AG09319 (cell line): ENCODE measurements at regions not wholly inside any gene's neighbourhood (a gene's known extent, or its start where the extent isn't known, plus 50 kb on each side); places are given as distances from the start of the nearest gene placed in this dataset.
"Not testable (repeated sequence)": the region's sequence is repeated elsewhere in the genome, so short reads cannot be mapped to it uniquely, and the experiment has no call there.

Source experiments
- DNase-seq: peaks from one replicate; pipeline ENCODE4 v3.0.0-alpha.2; 2010; ENCODE audit warnings: low read depth; ENCODE audit errors: extremely low read depth
- CTCF ChIP-seq: IDR thresholded peaks from 2 replicates; pipeline ENCODE4 v1.5.1; 2011; ENCODE audit warnings: low read depth, mild to moderate bottlenecking, inconsistent platforms, low read length, moderate library complexity

- DNase-seq = no peak
- TF ChIP-seq CTCF = no peak
Measured at GRCh38 chr2:215863687-215864086, 149.7 kb downstream of the MREG start.

GRCh38 chr2:215862351-215862771 is 151.0 kb downstream of the MREG start:
- TF ChIP-seq CTCF = no peak
- DNase-seq = no peak

- TF ChIP-seq CTCF = no peak
- DNase-seq = no peak
Measured at GRCh38 chr2:215861607-215862350, 151.6 kb downstream of the MREG start.

GRCh38 chr2:215856080-215856479 is 157.3 kb downstream of the MREG start:
- DNase-seq = no peak
- TF ChIP-seq CTCF = no peak

- not testable (repeated sequence) for DNase-seq
Measured at GRCh38 chr2:215855308-215855707, 158.0 kb downstream of the MREG start.

- DNase-seq = no peak
Measured at GRCh38 chr2:215854008-215854407, 159.3 kb downstream of the MREG start.

GRCh38 chr2:215851696-215852095 is 161.7 kb downstream of the MREG start:
- no peak for DNase-seq
- no peak for TF ChIP-seq CTCF

More at GRCh38 chr2:215854008-215854407, 159.3 kb downstream of the MREG start:
- TF ChIP-seq CTCF = no peak

- DNase-seq = no peak
- no peak for TF ChIP-seq CTCF
Measured at GRCh38 chr2:215851082-215851481, 162.3 kb downstream of the MREG start.
